GM21390 (cell line): ENCODE measurements at regions not wholly inside any gene's neighbourhood (a gene's known extent, or its start where the extent isn't known, plus 50 kb on each side); places are given as distances from the start of the nearest gene placed in this dataset.

Experiments
- ATAC-seq: cut with Tn5 transposase; IDR thresholded peaks from one replicate; pipeline ENCODE4 v1.9.1; 2021; ENCODE audit not compliant: unreplicated experiment

DNA sequence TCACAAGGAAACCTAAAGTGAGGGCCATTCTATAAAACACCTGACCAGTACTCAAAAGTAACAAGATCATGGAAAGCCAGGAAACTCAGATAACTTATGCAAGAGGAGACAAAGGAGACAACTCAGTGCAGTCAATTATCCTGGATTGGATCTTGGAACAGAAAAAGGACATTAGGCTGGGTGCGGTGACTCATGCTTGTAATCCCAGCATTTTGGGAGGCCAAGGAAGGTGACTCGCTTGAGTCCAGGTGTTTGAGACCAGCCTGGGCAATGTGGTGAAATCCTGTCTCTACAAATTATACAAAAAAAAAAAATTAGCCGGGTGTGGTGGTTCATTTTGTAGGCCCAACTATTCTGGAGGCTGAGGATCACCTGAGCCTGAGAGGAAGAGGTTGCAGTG, 424.5 kb upstream of the SPRED2 start:
- no peak for ATAC-seq

DNA sequence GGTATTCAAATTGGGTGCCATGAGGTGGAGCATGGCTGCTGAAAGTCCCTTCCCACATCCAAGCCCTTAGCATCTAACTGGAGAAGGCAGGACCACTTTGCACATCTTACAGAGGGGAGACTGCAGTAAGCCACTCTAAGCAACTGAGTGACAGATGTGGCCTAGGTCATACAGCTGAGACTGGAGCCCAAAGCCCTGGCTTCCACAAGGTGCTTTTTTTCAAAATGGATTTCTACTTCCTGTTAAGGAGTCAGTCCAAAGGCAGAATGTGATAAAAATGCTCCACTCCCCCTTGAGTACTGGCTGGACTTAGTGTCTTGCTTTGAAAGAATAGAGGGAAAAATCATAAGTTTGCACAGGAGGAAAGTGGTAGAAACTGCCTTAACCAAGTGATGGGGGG, 424.0 kb upstream of the SPRED2 start:
- ATAC-seq: no peak

DNA sequence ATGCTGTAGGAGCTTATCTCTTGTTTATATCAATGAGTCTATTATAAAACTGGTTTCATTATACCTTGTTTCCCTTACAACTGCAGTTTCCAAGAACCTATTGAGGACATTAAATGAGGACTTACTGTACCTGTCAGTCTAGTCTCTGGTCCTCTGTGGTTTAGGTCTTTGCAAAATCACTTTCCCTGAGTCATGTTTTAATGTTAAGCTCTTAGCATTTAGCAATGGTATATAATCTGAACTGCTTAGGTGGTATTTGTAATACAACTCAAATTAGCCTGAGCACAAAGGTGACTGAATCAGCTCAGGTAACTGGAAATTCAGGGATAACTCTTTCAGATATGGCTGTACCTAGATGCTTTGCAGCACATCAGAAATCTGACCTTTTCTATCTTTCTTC, 418.3 kb upstream of the SPRED2 start:
- no peak for ATAC-seq

DNA sequence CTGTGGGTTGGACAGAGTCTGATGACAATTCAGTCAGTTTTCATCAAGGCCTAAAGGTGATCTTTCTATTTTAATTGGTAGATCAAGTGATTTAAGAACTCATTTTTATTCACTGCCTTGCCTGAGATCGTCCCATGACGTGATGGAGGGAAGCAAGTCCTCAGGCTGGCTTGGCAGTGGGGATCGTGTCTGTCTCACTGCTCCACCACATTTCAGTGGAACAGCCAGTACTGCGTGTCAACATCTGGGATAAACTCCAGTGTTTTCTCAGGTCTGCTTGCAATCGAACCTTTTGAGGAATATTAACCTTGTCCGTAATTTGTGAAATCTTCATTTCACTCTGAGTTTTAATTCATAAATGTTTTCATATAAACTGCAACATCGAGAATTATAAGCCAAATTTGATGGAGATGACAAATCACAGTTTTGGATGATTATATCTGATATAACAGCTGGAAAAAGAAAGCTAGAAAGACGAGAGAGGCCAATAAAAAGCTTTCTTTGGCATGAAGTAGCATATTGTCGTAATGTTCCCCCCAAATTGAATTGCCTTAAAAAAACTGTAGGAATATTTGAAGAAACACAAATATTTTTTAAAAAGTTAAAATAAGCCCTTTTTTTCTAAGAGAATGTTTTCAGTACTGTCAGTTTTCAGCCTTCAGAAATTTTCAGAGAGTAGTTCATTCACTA, 414.7 kb upstream of the SPRED2 start:
- ATAC-seq: no peak

DNA sequence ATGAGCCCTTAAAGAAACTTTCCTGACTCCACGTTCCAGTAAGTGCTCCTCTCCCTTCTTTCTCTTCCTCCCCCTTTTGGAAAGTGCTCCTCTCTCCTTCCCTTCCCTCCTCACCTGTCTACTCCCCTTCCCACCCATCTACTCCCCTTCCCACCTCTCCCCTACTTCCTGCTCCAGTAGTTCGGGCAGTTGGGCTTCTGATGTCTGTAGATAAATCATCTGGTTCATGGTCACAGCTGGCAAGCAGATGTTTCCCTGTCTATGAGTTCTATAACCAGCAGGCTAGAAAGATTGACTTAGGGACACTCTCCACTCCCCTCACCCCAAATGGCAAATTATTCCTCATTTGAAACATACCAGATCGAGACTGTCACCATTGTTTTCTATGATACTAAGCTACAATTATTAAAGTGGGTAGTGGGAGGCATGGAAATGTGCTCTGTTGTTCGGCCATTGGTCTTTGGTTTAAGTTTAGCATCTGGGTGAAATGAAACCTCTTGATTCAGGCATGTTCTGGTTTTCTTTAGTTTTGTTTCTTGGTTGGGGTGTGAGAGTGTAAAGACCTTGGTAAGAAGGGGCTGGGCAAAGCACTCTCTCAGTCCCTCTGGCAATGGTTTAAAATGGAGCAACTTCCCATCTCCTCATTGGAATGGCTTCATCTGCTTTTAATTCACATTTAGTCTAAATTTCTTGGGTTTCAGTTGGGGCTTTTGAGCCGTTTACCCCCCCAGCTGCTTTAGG, 413.2 kb upstream of the SPRED2 start:
- no peak for ATAC-seq

DNA sequence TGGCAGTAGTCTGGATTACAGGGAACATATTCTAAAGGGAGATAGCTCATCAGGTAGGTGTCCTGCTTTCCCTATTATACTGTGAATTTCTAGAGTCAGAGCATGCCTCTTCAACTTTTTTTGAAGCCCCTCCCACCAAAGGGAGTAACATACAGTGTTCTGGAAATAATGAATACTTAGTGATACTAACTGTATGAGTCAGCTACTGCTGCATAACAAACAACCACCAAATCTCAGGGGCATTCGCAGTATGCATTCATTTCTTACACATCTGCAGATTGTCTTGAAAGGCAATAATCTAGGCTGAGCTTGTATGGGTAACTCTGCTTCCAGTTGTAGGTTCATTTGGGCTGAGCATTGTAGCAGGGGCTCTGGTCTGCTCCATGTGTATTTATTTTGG, 409.7 kb upstream of the SPRED2 start:
- no peak for ATAC-seq

DNA sequence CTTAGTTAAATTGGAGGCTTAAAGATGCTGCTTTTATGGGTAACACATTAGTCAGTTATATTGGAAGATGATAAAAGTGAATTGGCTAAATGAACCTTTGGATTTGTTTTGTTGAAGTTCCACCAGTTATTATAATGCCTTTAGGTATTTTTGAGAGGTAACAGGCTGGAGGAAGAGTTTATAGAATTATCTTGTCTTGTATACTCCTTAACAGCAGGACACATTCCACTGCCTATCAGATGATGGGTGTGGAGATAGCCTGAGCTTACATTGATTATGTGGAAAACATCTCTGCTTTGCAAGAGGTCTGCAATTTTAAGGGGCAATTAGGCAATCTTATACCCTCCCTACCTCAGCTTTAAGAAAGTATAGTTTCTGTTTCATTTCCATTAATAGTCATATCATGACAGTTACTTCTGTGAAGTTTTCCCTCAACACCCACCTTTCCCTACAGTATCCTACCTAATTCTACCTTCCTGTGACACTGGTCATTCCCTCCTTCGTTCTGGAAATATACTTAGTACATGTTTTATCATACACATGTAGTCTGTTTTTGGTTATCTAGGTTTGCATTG, 403.7 kb upstream of the SPRED2 start:
- ATAC-seq: no peak

DNA sequence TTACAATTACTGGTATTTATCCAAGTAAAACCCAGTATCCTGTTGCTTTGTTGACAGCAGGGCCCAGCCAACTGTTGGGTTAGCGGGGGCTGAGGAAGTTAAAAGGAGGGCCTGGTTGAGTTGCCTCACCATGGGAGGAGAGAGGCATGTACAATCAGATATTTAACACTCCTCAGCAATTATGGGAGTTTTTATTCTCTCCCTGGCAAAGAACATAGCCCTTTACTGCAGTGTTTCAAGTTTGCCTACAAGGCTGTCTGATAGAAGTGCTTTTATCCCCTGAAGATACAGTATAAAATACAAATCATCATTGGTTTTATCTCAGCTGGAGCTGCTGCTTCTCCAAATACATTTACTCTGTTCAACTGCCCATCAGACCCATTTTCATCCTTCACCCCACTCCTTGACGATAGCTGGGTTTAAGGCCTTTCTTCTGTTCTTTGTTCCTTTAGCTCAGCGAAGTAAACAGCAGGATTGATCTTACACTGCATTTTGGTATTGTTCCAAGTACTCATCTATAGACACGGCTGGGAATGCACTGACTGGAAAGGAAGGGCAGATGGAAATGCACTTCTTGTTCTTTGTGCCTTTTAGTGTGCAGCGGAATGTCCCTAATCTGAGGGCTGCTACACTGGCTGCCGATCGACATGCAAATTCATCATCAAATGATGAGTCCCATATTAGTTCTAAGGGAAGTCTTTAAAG, 402.5 kb upstream of the SPRED2 start:
- no peak for ATAC-seq

DNA sequence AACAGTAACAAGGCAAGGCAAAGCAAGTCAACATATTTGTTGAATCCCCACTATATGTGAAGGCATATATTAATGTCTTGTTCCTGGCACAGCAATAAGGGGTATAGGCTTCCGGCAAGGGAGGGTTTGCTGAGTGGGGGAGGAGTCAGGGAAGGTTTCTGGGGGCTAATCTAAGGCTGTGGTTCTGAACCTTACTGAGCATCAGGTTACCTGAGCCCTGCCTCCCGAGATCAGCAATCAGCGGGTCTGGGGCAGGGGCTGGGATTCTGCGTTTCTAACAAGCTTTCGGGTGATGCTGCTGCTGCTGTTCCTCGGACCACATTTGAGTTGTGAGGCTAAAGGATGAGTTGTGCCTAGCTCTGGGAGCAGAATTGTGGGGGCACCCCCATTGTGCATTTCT, 401.7 kb upstream of the SPRED2 start:
- no peak for ATAC-seq

DNA sequence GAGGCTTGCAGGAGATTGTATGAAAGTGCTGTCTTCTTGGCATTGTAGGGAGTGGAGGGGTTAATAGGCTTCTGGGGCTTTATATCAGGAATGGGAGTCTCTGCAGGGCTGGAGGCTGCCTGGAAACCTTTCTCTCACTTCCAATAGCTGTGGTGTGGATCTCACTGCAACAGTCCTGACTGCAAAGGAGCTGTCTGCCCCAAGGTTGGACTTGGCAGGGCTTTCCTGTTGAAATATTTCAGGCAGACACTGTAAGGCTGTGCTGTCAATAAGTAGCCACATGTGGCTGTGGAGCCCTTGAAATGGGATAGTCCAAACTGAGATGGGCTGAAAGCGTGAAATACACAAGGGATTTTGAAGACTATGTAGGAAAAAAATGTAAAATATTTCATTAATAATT, 399.1 kb upstream of the SPRED2 start:
- ATAC-seq: no peak

DNA sequence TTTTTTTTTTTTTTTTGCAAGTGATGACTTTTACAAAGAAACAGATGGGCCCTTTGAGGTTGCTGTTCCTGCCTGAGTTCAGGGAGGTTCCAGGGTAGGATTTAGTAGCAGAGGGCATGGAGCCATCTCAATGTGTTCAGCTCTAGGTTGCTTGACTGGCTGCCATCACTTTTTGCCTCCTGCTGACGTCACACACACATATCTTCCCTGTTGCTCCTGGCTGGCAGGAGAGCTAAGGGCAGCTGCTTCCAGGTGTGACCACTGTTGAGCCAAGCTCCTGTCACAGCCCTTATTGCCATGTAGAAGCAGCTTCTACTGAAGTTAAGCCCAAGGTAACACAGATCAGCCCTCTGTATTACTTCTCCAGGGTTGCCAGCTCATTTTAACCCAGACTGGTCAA, 394.2 kb upstream of the SPRED2 start:
- no peak for ATAC-seq

DNA sequence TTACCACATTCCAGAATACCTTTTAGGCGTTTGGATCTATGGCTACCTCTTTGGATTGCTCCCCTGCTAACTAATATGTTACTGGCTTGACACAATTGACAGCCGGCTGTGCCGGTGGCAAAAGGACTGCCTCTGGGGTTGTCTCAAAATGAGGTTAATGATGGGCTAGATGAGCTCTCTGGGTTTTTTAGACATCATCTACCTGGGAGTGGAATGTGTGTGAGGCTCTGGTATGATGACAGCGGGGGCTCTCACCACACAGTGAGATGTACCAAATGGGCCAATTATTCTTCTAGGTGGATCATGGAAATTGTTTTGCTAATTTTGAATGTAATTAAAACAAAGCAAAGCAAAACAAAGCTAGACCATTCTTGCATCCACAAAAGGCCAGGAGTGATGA, 391.1 kb upstream of the SPRED2 start:
- no peak for ATAC-seq

DNA sequence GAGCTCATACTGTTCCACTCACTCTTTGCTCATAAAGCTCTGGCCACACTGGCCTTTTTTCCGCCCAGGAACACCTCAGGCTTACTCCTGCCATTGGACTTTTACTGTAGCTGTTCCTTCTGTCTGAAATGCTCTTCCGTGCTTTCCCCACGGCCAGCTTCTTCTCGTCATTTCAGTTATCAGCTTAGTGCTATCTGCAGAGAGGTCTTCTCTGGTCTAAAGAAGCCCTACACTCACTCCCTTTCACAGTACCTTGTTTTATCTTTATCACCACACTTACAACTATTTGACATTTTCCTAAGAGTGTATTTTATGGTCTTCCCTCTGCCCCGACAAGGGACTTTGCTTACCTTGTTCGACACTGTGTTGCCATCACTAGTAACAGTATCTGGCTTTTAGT, 388.1 kb upstream of the SPRED2 start:
- ATAC-seq: no peak

DNA sequence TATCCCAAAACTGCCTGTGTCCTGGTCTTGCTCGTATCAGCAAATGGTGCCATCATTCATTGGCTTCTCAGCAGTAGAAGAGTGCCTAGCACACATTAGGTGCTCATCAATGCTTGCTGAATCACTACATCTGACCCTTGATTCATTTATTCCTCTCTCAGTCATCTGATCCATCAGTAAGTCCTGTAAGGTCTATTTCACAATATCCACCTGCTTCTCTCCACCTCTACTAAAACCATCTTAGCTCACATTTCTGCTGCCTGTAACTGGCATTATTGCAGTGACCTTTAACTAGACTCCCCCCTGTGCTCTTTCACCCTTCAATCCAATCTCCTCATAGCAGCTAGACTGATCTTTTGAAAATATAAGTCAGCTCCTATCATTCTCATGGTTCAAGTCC, 387.6 kb upstream of the SPRED2 start:
- ATAC-seq: no peak

DNA sequence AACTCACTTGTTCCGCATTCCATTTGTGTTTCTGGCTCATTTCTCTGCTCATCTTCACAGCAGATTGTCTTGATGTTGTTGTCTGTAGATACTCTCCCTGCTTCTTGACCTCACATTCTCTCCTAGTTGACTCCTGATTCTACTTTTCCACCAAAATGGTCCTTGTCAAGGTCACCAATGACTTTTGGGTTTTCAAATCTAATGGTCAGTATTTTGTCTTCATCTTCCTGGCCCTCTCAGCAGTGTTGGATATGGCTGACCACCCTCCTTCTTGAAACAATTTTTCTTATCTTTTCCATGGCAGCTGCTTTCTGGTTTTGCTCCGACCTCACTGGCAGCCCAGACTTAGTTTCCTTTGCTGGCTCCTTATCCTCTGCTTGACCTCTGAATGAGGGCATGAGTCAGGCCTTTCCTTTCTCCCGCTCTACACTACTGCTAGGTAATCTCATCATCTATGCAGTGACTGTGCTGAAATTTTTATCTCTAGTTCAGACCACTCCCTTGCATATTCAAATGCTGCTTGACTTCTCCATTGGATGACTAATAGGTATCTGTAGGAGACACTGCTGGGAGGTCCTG, 386.6 kb upstream of the SPRED2 start:
- ATAC-seq: no peak

DNA sequence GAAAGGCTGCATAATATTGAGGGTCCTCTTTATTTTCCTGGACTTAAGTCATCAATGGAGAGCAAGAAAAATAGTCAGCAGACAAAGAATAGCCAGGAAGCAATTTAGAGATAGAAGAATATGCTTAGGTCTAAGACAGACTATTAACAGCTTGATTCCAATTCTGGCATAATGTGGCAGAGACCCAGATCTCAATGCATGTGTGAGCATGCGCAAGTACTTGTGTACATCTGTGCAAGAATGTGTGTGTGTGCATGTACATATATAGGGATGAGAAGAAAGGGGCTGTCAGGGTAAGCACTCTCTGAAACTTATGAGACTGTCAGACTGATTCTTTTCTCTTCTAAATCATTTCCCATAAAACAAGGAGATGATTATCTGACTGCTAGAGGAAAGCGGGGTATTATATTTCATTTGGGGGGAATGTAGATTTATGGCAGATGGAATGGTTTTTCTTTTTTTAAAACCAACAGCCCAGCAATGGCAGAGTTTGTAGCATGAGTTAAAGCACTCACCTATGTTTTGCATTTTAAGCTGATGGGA, 381.3 kb upstream of the SPRED2 start:
- ATAC-seq: no peak

DNA sequence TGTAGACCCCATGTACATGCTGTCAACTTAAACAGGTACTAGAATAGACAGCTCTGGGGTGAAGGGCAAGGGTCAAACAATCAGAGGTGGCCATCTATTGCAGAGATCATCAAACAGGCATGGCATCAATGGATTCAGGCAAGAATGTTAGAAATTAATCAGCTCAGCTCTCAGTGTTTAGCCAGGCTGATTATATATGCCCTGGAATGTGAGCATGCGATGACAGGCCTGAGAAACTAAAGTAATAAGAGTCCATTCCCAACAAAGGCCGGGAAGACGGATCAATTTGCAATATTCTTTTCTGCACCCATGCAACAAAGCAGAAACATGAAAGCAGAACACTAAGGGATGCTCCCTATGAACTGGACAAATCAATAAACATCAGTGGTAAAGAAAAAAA, 380.5 kb upstream of the SPRED2 start:
- no peak for ATAC-seq

DNA sequence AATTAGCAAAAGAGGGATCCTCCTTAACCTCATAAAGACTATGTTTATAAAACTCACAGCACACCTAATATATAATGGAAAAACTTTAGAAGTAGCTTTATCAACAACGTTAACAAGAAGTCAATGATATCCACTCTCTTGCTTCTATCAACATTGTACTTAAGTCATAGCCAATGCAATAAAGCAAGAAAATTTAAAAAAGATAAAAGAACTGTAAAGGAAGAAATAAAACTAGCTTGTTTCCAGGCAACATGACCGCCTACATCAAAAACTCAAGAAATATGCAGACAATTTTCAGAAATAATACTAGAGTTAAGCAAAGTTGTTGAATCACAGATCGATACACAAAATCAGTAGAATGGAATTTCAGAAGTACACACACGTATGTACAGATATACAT, 375.5 kb upstream of the SPRED2 start:
- ATAC-seq: no peak

DNA sequence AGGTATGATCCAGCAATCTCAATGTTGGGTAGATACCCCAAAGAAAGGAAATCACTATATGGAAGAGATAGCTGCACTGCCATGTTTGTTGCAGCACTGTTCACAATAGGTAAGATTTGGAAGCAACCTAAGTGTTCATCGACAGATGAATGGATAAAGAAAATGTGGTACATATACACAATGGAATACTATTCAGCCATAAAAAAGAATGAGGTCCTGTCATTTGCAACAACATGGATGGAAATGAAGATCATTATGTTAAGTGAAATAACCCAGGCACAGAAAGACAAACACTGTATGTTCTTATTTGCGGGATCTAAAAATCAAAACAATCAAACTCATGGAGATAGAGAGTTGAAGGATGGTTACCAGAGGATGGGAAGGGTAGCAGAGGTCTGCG, 372.4 kb upstream of the SPRED2 start:
- no peak for ATAC-seq

DNA sequence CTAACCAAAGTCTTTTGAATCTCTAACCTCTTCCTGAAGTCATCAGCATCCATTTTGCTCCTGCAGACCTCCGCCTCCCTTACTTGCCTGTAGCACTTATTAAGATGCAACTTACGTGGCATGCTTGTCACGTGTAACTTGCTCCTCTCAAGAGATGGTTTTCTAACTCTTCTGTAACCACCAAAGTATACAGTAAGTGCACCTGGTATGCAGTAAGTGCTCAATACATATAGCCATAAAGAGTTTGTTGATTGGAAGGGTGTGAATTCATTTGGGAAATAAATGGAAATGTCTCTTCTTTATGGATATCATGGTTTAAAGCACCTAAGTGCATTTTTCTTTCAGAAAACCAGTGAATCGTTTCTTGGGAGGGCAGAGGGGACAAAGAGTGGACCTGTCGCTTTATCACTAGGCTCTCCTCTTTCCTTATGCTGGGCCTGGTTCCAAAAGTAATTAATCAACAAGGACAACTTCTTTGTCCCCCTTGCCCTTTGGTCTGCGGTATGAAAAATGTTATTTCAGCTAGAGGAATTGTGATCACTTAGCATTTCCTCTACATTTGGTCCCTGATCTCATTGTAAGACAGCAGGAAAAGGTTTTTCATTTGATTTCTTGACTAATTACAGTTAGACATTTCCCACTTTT, 370.0 kb upstream of the SPRED2 start:
- ATAC-seq: no peak

DNA sequence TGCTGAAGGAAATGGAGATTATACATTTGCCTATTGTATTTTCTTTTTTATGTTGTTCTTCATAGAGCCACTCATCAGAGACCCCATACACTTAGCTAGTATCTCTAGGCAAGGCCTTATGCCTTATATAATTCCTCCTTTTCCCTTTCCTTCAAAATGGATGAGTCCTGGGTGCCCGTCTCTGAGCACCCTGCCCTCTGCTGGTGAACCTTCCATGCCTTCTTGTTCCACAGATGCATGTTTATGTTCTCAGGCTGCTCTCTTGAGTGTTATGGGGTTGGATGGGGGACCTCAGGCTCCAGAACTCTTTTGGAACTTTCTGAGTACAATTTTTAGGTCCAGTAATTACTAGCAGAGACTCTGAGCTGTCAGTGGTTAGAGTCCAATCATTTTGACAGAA, 368.6 kb upstream of the SPRED2 start:
- no peak for ATAC-seq
